Neural progenitor cell (in vitro differentiated cells): ENCODE measurements at regions not wholly inside any gene's neighbourhood (a gene's known extent, or its start where the extent isn't known, plus 50 kb on each side); places are given as distances from the start of the nearest gene placed in this dataset.
A peak's percentile ranks its signal among the peaks of the same experiment; 100 is the strongest.

Experiments
- DNase-seq: peaks from one replicate; pipeline ENCODE4 v3.0.0-alpha.2; 2016; ENCODE audit warnings: low spot score
- H2AFZ ChIP-seq: fragments of 200-600 bp; sonication (generic); replicated peaks from 2 replicates; pipeline ENCODE4 v1.6.1; 2016; ENCODE audit warnings: antibody characterized with exemption
- H3F3A ChIP-seq: fragments of 200-600 bp; sonication (generic); 2 replicates; pipeline ENCODE4 v1.6.1; 2016; ENCODE audit warnings: antibody characterized with exemption, low read depth
- H3K27ac ChIP-seq: fragments of 200-600 bp; sonication (generic); 2 replicates; pipeline ENCODE4 v1.5.1; 2016; ENCODE audit warnings: mild to moderate bottlenecking
- H3K27me3 ChIP-seq: fragments of 200-600 bp; sonication (generic); 2 replicates; pipeline ENCODE4 v1.6.1; 2016; ENCODE audit warnings: mild to moderate bottlenecking, moderate library complexity
- H3K36me3 ChIP-seq: fragments of 200-600 bp; sonication (generic); 2 replicates; pipeline ENCODE4 v1.5.1; 2016
- H3K4me1 ChIP-seq: fragments of 200-600 bp; sonication (generic); 2 replicates; pipeline ENCODE4 v1.6.1; 2016; ENCODE audit warnings: mixed run types
- H3K4me2 ChIP-seq: fragments of 200-600 bp; sonication (generic); 2 replicates; pipeline ENCODE4 v1.6.1; 2016
- H3K4me3 ChIP-seq: fragments of 200-600 bp; sonication (generic); 2 replicates; pipeline ENCODE4 v1.5.1; 2016
- H3K79me2 ChIP-seq: fragments of 200-600 bp; sonication (generic); 2 replicates; pipeline ENCODE4 v1.6.1; 2016; ENCODE audit warnings: low read depth
- H3K9ac ChIP-seq: fragments of 200-600 bp; sonication (generic); 2 replicates; pipeline ENCODE4 v1.6.1; 2016
- H3K9me3 ChIP-seq: fragments of 200-600 bp; sonication (generic); 2 replicates; pipeline ENCODE4 v1.5.1; 2016; ENCODE audit warnings: low read depth
- H4K20me1 ChIP-seq: fragments of 200-600 bp; sonication (generic); 2 replicates; pipeline ENCODE4 v1.6.1; 2016; ENCODE audit warnings: low read depth
- H3K27ac Mint-ChIP-seq: 3 replicates; pipeline ENCODE4 v1.8.0; 2021; ENCODE audit warnings: mixed read lengths
- H3K27me3 Mint-ChIP-seq: 2 replicates; pipeline ENCODE4 v1.8.0; 2022; ENCODE audit warnings: low read depth, mild to moderate bottlenecking, inconsistent platforms, moderate library complexity, mixed read lengths; ENCODE audit not compliant: insufficient read depth
- H3K36me3 Mint-ChIP-seq: 3 replicates; pipeline ENCODE4 v1.8.0; 2021; ENCODE audit warnings: mixed read lengths
- H3K4me1 Mint-ChIP-seq: 3 replicates; pipeline ENCODE4 v1.8.0; 2021; ENCODE audit warnings: mixed read lengths
- H3K4me3 Mint-ChIP-seq: 3 replicates; pipeline ENCODE4 v1.8.0; 2021; ENCODE audit warnings: mild to moderate bottlenecking, moderate library complexity, mixed read lengths
- H3K9me3 Mint-ChIP-seq: 3 replicates; pipeline ENCODE4 v1.8.0; 2020; ENCODE audit warnings: mixed read lengths
- EZH2 ChIP-seq: fragments of 200-600 bp; sonication (generic); IDR thresholded peaks from 2 replicates; pipeline ENCODE4 v1.6.1; 2017; ENCODE audit warnings: antibody characterized with exemption, mild to moderate bottlenecking, moderate library complexity
- EZH2phosphoT487 ChIP-seq: fragments of 200-600 bp; sonication (generic); IDR thresholded peaks from 2 replicates; pipeline ENCODE4 v1.6.1; 2017; ENCODE audit warnings: antibody characterized with exemption
- TF ChIP-seq, protein P1 (sequence below): fragments of 200-600 bp; sonication (generic); IDR thresholded peaks from 2 replicates; pipeline ENCODE4 v1.5.1; 2017; ENCODE audit warnings: antibody characterized with exemption, mild to moderate bottlenecking

- TF ChIP-seq, protein P1, sequence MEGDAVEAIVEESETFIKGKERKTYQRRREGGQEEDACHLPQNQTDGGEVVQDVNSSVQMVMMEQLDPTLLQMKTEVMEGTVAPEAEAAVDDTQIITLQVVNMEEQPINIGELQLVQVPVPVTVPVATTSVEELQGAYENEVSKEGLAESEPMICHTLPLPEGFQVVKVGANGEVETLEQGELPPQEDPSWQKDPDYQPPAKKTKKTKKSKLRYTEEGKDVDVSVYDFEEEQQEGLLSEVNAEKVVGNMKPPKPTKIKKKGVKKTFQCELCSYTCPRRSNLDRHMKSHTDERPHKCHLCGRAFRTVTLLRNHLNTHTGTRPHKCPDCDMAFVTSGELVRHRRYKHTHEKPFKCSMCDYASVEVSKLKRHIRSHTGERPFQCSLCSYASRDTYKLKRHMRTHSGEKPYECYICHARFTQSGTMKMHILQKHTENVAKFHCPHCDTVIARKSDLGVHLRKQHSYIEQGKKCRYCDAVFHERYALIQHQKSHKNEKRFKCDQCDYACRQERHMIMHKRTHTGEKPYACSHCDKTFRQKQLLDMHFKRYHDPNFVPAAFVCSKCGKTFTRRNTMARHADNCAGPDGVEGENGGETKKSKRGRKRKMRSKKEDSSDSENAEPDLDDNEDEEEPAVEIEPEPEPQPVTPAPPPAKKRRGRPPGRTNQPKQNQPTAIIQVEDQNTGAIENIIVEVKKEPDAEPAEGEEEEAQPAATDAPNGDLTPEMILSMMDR, result no peak
- TF ChIP-seq EZH2 (no peak), EZH2phosphoT487 (no peak)
- Histone ChIP-seq H3K27me3 (no peaks in the 10 kb centered on the region), H3K9ac (no peak overlapping the region), H3K4me2 (no peak overlapping the region), H3K79me2 (no peaks in the 10 kb centered on the region), H3K9me3 (no peaks in the 10 kb centered on the region), H3K27ac (no peak overlapping the region), H3K4me1 (no peaks in the 10 kb centered on the region), H3K36me3 (no peaks in the 10 kb centered on the region), H2AFZ (no peak overlapping the region), H3F3A (no peaks in the 10 kb centered on the region), H4K20me1 (no peaks in the 10 kb centered on the region), H3K4me3 (no peak overlapping the region)
- peak overlapping the region; percentile 48 for H3K27ac Mint-ChIP-seq
- H3K4me1 Mint-ChIP-seq, result peaks cover 12% of the 10 kb centered on the region
- H3K36me3 Mint-ChIP-seq, result no peaks in the 10 kb centered on the region
- no peaks in the 10 kb centered on the region for H3K27me3 Mint-ChIP-seq
- H3K4me3 Mint-ChIP-seq, result no peak overlapping the region
- no peaks in the 10 kb centered on the region for H3K9me3 Mint-ChIP-seq
- peak; percentile 4 for DNase-seq
These were observed 131.6 kb upstream of the LSM8 start for GRCh38 chr7:118052336-118052735.

GRCh38 chr7:118053353-118053752, 130.6 kb upstream of the LSM8 start:
- Mint-ChIP-seq H3K9me3 (no peaks in the 10 kb centered on the region), H3K27ac (no peak overlapping the region), H3K36me3 (no peaks in the 10 kb centered on the region), H3K4me1 (peaks cover 12% of the 10 kb centered on the region), H3K4me3 (no peak overlapping the region), H3K27me3 (no peaks in the 10 kb centered on the region)
- Histone ChIP-seq H3K27ac (no peak overlapping the region), H3F3A (no peaks in the 10 kb centered on the region), H4K20me1 (no peaks in the 10 kb centered on the region), H3K4me1 (no peaks in the 10 kb centered on the region), H3K36me3 (no peaks in the 10 kb centered on the region), H2AFZ (no peak overlapping the region), H3K27me3 (no peaks in the 10 kb centered on the region), H3K79me2 (no peaks in the 10 kb centered on the region), H3K4me2 (no peak overlapping the region), H3K4me3 (no peak overlapping the region), H3K9me3 (no peaks in the 10 kb centered on the region), H3K9ac (no peak overlapping the region)
- DNase-seq, result no peak
- TF ChIP-seq EZH2 (no peak), EZH2phosphoT487 (no peak)
- TF ChIP-seq, protein P1, result no peak

DNA sequence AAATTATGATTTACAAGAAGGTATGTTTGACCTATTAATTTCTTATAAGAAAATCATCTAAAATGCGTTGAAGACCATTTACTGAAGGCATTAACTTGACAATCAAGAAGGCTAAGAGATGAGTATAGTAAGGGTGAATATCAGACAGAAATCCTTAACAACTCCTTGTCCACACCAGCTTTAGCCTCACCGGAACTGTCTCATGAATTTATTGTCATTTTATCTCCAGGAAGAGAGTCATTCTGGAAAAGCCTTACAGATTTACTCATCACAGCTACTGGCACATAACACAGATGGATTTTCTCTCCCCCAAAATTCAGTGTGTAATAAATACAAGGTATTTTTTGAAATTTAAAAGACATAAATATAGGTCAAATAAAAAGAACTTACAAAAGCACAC, 129.4 kb upstream of the LSM8 start:
- Histone ChIP-seq H3K4me3 (no peak overlapping the region), H3K36me3 (no peaks in the 10 kb centered on the region), H3K79me2 (no peaks in the 10 kb centered on the region), H3K27me3 (no peaks in the 10 kb centered on the region), H4K20me1 (no peaks in the 10 kb centered on the region), H2AFZ (no peak overlapping the region), H3K9me3 (no peaks in the 10 kb centered on the region), H3K9ac (no peak overlapping the region), H3K4me2 (no peak overlapping the region), H3K27ac (no peak overlapping the region), H3F3A (no peaks in the 10 kb centered on the region), H3K4me1 (no peaks in the 10 kb centered on the region)
- TF ChIP-seq, protein P1, result no peak
- no peak for TF ChIP-seq EZH2
- no peak for TF ChIP-seq EZH2phosphoT487
- Mint-ChIP-seq H3K27ac (no peak overlapping the region), H3K4me1 (peaks cover 12% of the 10 kb centered on the region), H3K4me3 (no peak overlapping the region), H3K9me3 (no peaks in the 10 kb centered on the region), H3K27me3 (no peaks in the 10 kb centered on the region), H3K36me3 (no peaks in the 10 kb centered on the region)
- DNase-seq, result no peak
